ENCODE measurements at regions not wholly inside any gene's neighbourhood (a gene's known extent, or its start where the extent isn't known, plus 50 kb on each side); places are given as distances from the start of the nearest gene placed in this dataset.

- TF ChIP-seq SP1 (IDR thresholded peaks at IDR 0.05) (no peak), BHLHE40 (IDR thresholded peaks at IDR 0.05; ENCODE audit: borderline replicate concordance) (no peak), PKNOX1 (IDR thresholded peaks at IDR 0.05) (no peak), ARNT (IDR thresholded peaks at IDR 0.05) (no peak), FOXA1 (IDR thresholded peaks at IDR 0.05) (no peak)
These were observed 302.8 kb upstream of the SEMA3C start for GRCh38 chr7:81221527-81222217.

Data from HEK293T (cell line).